Activated CD4-positive, alpha-beta T cell treated with anti-CD3 and anti-CD28 coated beads, Interleukin-2, amount 50 U/mL, for 4 hours (primary cell): ENCODE measurements at regions not wholly inside any gene's neighbourhood (a gene's known extent, or its start where the extent isn't known, plus 50 kb on each side); places are given as distances from the start of the nearest gene placed in this dataset.

Experiments
- DNase-seq, 2 experiments: peaks; one replicate each; pipeline ENCODE4 v3.0.0-alpha.2; 2020

GRCh38 chr20:4095639-4096038, 53.0 kb upstream of the SMOX start:
- no peak for DNase-seq

GRCh38 chr20:4091490-4092479, 56.8 kb upstream of the SMOX start:
- peak; percentile 24 to 28 for DNase-seq

GRCh38 chr20:4090756-4091489, 57.7 kb upstream of the SMOX start:
- DNase-seq: no peak

GRCh38 chr20:4089756-4090487, 58.7 kb upstream of the SMOX start:
- DNase-seq: no peak

GRCh38 chr20:4088766-4089165, 59.9 kb upstream of the SMOX start:
- no peak for DNase-seq

- DNase-seq: no peak
Measured at GRCh38 chr20:4087923-4088322, 60.7 kb upstream of the SMOX start.

GRCh38 chr20:4086771-4087687, 61.6 kb upstream of the SMOX start:
- no peak for DNase-seq

GRCh38 chr20:4084721-4085120, 63.9 kb upstream of the SMOX start:
- no peak for DNase-seq

- no peak for DNase-seq
Measured at GRCh38 chr20:4084096-4084495, 64.5 kb upstream of the SMOX start.

GRCh38 chr20:4083098-4083865, 65.3 kb upstream of the SMOX start:
- DNase-seq: no peak

GRCh38 chr20:4082406-4083097, 66.1 kb upstream of the SMOX start:
- peak; percentile 12 to 30 for DNase-seq

- DNase-seq: no peak
Measured at GRCh38 chr20:4081421-4081820, 66.1 kb upstream of the RNF24 start.

GRCh38 chr20:4076671-4077070, 61.3 kb upstream of the RNF24 start:
- DNase-seq: no peak

GRCh38 chr20:4076033-4076432, 60.7 kb upstream of the RNF24 start:
- no peak for DNase-seq

- DNase-seq: no peak
Measured at GRCh38 chr20:4074877-4075455, 59.6 kb upstream of the RNF24 start.

- no peak for DNase-seq
Measured at GRCh38 chr20:4073852-4074741, 58.7 kb upstream of the RNF24 start.

GRCh38 chr20:4071178-4071693, 55.9 kb upstream of the RNF24 start:
- no peak for DNase-seq

GRCh38 chr20:4070323-4071177, 55.2 kb upstream of the RNF24 start:
- no peak for DNase-seq
